Neutrophil (primary cell): ENCODE measurements at regions not wholly inside any gene's neighbourhood (a gene's known extent, or its start where the extent isn't known, plus 50 kb on each side); places are given as distances from the start of the nearest gene placed in this dataset.

Source experiments
- H3K27ac ChIP-seq: fragments of 200-600 bp; sonication (generic); 2 replicates; pipeline ENCODE4 v1.5.1; 2016; ENCODE audit warnings: mild to moderate bottlenecking, moderate library complexity
- H3K27me3 ChIP-seq: fragments of 200-600 bp; sonication (generic); 2 replicates; pipeline ENCODE4 v1.6.0; 2016; ENCODE audit warnings: mild to moderate bottlenecking
- H3K36me3 ChIP-seq: fragments of 200-600 bp; sonication (generic); 2 replicates; pipeline ENCODE4 v1.5.1; 2017
- H3K4me1 ChIP-seq, 2 experiments: fragments of 200-600 bp in 1 of 2; sonication (generic) in 1 of 2; 1 replicate in 1 of 2; 2 replicates in 1 of 2; pipeline versions ENCODE4 v1.5.1 to v1.6.1; 2013 to 2016; ENCODE audit warnings: low read depth in 1 of 2, low read length in 1 of 2, mild to moderate bottlenecking in 1 of 2, moderate library complexity in 1 of 2; ENCODE audit not compliant: control insufficient read depth in 1 of 2, insufficient read depth in 1 of 2
- H3K4me3 ChIP-seq, 2 experiments: fragments of 200-600 bp in 1 of 2; sonication (generic) in 1 of 2; 1 replicate in 1 of 2; 2 replicates in 1 of 2; pipeline ENCODE4 v1.5.1; 2013 to 2016; ENCODE audit warnings: low read depth in 1 of 2, low read length in 1 of 2, mild to moderate bottlenecking in 1 of 2, moderate library complexity in 1 of 2
- H3K9me3 ChIP-seq: fragments of 200-600 bp; sonication (generic); 2 replicates; pipeline ENCODE4 v1.5.1; 2016
- TF ChIP-seq, protein P1 (sequence below): fragments of 200-600 bp; sonication (generic); IDR thresholded peaks from 2 replicates; pipeline ENCODE4 v1.5.1; 2016; ENCODE audit warnings: antibody characterized with exemption

DNA sequence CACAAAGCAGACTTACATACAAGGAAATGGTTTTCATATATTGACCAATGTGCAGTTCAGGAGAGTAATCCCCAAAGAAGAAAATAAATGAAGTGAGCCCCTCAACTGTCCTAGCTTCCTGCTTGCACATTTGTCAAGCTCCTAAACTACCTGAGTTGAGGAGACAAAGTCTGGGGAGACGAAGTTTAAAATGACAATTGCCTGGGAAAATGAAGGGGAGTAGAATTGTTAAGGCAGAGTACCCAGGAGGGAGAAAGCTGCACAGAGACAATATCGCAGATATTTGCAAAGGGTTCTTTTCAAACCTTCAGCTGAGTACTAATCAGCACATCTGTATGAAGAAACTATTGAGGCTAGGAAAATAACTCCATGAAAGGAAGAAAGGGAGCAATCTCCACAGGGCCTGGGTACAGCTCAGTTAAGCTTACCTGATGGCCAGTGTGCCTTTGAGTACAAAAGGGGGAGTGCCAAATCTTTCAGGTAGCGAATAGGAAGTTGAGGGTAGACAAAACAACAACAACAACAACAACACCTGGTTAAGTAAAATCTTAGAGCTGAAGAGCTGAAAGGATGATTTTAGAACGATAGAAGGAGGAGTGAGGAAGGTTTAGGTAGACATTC, 1700.1 kb upstream of the PRR20A start:
- Histone ChIP-seq H3K4me1 (no peaks in the 10 kb centered on the region), H3K27me3 (no peaks in the 10 kb centered on the region), H3K9me3 (no peaks in the 10 kb centered on the region), H3K4me3 (no peak overlapping the region), H3K27ac (no peak overlapping the region), H3K36me3 (no peaks in the 10 kb centered on the region)
- TF ChIP-seq, protein P1, sequence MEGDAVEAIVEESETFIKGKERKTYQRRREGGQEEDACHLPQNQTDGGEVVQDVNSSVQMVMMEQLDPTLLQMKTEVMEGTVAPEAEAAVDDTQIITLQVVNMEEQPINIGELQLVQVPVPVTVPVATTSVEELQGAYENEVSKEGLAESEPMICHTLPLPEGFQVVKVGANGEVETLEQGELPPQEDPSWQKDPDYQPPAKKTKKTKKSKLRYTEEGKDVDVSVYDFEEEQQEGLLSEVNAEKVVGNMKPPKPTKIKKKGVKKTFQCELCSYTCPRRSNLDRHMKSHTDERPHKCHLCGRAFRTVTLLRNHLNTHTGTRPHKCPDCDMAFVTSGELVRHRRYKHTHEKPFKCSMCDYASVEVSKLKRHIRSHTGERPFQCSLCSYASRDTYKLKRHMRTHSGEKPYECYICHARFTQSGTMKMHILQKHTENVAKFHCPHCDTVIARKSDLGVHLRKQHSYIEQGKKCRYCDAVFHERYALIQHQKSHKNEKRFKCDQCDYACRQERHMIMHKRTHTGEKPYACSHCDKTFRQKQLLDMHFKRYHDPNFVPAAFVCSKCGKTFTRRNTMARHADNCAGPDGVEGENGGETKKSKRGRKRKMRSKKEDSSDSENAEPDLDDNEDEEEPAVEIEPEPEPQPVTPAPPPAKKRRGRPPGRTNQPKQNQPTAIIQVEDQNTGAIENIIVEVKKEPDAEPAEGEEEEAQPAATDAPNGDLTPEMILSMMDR, result no peak

DNA sequence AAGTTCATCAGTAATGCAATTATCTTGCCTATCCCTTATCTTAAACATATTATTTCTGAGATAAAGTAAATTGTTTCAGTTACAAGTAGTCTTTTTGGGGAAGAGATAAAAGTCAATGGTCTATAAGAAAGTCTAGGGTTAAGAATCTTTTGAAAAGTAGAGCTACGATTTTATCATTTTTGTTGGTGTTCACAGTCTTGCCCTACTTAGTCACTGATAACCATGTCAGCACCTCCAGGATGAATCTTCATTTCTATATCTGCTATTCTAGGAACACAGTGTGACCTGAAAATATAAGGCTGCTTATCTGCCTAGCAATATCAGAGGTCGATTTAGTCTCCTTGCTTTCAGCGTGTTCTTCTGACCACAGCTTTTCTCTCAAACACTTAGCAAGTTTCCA, 1676.5 kb upstream of the PRR20A start:
- no peaks in the 10 kb centered on the region for H3K36me3 ChIP-seq
- TF ChIP-seq, protein P1, result no peak
- H3K4me3 ChIP-seq, result no peak overlapping the region
- no peaks in the 10 kb centered on the region for H3K9me3 ChIP-seq
- H3K4me1 ChIP-seq, result no peaks in the 10 kb centered on the region
- no peak overlapping the region for H3K27ac ChIP-seq
- no peaks in the 10 kb centered on the region for H3K27me3 ChIP-seq

DNA sequence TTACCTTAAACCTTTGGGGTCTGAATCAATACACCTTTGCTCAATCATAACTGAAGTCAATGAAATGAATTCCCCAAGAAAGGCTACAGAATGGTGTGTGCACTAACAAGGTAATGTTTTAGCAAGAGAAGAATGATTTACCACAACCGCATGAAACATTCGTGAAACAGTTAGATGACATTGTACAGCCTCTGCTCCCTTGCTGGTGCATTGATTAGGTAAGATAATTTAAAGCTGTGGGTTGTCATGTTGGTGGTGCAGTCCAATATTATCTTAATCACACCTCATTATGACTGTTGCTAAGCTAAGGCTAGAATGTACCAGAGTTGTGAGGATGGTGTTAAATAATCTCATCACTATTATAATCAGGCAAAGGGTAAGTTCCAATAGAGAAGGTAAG, 1673.2 kb upstream of the PRR20A start:
- Histone ChIP-seq H3K27ac (no peak overlapping the region), H3K4me3 (no peak overlapping the region), H3K9me3 (no peaks in the 10 kb centered on the region), H3K4me1 (no peaks in the 10 kb centered on the region), H3K36me3 (no peaks in the 10 kb centered on the region), H3K27me3 (no peaks in the 10 kb centered on the region)
- TF ChIP-seq, protein P1, result no peak

DNA sequence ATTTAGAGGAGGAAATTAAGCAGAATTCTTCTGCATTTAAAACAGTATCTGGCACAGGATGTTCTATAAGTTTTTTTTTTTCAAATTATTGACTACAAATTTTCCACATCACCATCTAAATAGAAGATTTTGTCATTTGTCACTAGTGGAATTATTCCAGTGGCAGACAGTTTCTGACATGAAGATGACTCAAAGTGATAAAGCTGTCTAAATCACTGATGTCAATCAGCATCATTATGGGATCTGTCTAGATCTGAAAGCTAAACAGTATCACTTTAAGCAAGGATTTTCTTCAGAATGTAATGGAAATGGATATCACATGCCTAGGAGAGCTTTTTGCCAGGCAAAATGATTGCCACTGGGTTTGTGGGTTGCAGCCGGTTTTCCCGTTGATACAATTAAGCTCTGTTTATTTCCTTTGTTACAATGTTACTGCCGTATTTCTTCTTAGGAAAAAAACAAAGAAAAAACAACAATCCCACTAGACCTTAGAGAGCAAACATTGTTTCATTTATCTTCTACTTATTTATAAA, 1657.0 kb upstream of the PRR20A start:
- H3K27me3 ChIP-seq, result no peaks in the 10 kb centered on the region
- no peaks in the 10 kb centered on the region for H3K9me3 ChIP-seq
- TF ChIP-seq, protein P1, result no peak
- no peak overlapping the region for H3K27ac ChIP-seq
- no peak overlapping the region for H3K4me3 ChIP-seq
- H3K4me1 ChIP-seq, result no peaks in the 10 kb centered on the region
- no peaks in the 10 kb centered on the region for H3K36me3 ChIP-seq

DNA sequence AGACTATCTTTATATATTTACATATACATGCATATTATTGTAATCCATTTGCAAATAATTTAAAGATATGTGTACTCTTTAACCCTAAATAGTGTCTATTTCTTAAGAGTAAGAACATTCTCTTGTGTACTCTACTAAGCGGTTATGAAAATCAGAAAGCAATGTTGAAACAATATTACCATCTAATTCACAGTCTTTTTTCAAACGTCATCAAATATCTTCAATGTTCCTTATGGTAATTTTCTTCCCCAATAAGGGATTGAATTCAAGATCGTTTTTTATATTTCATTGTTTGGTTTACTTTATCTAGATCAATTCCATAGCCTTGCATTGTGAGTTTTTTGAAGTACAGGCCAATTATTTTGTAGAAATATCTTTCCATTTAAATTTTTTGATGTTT, 1647.4 kb upstream of the PRR20A start:
- H3K27ac ChIP-seq, result no peak overlapping the region
- no peak overlapping the region for H3K4me3 ChIP-seq
- TF ChIP-seq, protein P1, result no peak
- no peaks in the 10 kb centered on the region for H3K4me1 ChIP-seq
- H3K9me3 ChIP-seq, result no peaks in the 10 kb centered on the region
- H3K36me3 ChIP-seq, result no peaks in the 10 kb centered on the region
- H3K27me3 ChIP-seq, result no peaks in the 10 kb centered on the region
